ENCODE measurements at regions not wholly inside any gene's neighbourhood (a gene's known extent, or its start where the extent isn't known, plus 50 kb on each side); places are given as distances from the start of the nearest gene placed in this dataset.

DNA sequence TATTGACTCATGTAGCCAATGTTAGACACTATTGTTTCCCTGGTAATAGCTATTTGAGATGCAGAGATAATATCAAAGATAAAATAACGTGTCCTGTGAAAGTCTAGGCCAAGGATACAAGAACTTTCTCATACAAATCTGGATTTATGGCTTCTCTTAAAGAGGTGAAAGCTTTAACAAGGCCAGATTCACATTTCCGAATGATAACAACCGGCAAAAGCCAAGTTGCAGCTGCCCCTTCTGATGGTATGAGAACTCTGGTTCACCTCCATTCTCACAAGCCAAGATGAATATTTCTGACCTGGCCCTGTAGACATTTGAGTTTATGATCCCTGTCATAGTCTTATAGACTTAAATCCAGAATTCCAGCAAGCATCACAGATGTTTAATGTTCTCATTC, 230.4 kb upstream of the ZC3H12C start:
- Histone ChIP-seq H2AFZ (ENCODE audit: control insufficient read depth, low read length) (no peak overlapping the region), H4K20me1 (ENCODE audit: control insufficient read depth, extremely low read depth, insufficient read depth, low read length) (no peaks in the 10 kb centered on the region), H3K9me1 (ENCODE audit: control insufficient read depth, extremely low read depth, insufficient read depth, low read length) (no peaks in the 10 kb centered on the region), H3K4me2 (ENCODE audit: control insufficient read depth, extremely low read depth, insufficient read depth, low read depth, low read length) (no peak overlapping the region), H3K27me3 (ENCODE audit: control insufficient read depth, extremely low read depth, insufficient read depth, low read length) (no peaks in the 10 kb centered on the region), H3K27ac (ENCODE audit: control insufficient read depth, insufficient read depth, low read length) (no peak overlapping the region), H3K9ac (ENCODE audit: control insufficient read depth, extremely low read depth, insufficient read depth, low read length) (no peak overlapping the region), H3K4me1 (ENCODE audit: control insufficient read depth, extremely low read depth, insufficient read depth, low read length) (peaks cover 8% of the 10 kb centered on the region), H3K79me2 (ENCODE audit: control insufficient read depth, insufficient read depth, low read length) (no peaks in the 10 kb centered on the region), H3K4me3 (ENCODE audit: control insufficient read depth in 2 of 3, extremely low read depth in 1 of 3, insufficient read depth in 2 of 3, low read depth in 1 of 3, low read length in 3 of 3) (no peak overlapping the region), H3K9me3 (ENCODE audit: control insufficient read depth, low read depth, low read length) (no peaks in the 10 kb centered on the region), H3K36me3 (ENCODE audit: control insufficient read depth in 2 of 2, extremely low read depth in 1 of 2, insufficient read depth in 2 of 2, low read length in 2 of 2) (no peaks in the 10 kb centered on the region)
- dilution Hi-C loops (cut with MboI; ENCODE audit: extremely low pct_ligation_motif_present, low sequenced_read_pairs), result no loop called here
- DNase-seq (ENCODE audit: low read depth, low spot score) (no peak), FAIRE-seq (no peak)
- no peak for TF ChIP-seq EZH2 (IDR thresholded peaks at IDR 0.05; ENCODE audit: low read length)
- TF ChIP-seq, protein P1, sequence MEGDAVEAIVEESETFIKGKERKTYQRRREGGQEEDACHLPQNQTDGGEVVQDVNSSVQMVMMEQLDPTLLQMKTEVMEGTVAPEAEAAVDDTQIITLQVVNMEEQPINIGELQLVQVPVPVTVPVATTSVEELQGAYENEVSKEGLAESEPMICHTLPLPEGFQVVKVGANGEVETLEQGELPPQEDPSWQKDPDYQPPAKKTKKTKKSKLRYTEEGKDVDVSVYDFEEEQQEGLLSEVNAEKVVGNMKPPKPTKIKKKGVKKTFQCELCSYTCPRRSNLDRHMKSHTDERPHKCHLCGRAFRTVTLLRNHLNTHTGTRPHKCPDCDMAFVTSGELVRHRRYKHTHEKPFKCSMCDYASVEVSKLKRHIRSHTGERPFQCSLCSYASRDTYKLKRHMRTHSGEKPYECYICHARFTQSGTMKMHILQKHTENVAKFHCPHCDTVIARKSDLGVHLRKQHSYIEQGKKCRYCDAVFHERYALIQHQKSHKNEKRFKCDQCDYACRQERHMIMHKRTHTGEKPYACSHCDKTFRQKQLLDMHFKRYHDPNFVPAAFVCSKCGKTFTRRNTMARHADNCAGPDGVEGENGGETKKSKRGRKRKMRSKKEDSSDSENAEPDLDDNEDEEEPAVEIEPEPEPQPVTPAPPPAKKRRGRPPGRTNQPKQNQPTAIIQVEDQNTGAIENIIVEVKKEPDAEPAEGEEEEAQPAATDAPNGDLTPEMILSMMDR (optimal IDR thresholded peaks at IDR 0.05 in 1 of 3, IDR thresholded peaks at IDR 0.05 in 1 of 3, conservative IDR thresholded peaks at IDR 0.05 in 1 of 3; ENCODE audit: extremely low read depth in 1 of 3, insufficient read depth in 2 of 3, low read length in 3 of 3), result no peak

DNA sequence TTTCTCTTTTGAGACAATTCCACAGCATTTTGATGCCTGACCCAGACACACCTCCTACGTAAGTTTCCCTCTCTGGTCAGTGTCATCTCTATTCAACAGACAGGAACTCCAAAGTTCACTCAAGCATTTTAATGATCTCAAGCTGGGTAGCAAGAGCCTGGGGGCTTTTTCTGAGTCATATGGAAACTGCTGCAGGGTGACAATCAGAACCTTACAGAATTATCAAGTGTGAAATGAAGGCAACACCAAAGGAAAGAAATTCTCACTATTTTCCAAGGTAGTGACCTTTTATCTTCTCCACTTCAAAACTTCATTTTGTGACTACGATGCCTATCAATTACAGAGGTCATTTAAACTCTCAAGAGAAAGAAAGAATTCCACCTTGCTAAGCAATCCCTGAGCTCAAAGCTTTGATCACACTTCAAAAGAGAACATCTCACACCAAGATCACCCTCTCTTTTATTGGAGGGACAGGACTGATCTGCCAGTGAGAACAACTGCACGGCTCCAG, 229.0 kb upstream of the ZC3H12C start:
- no peaks in the 10 kb centered on the region for H3K9me3 ChIP-seq (ENCODE audit: control insufficient read depth, low read depth, low read length)
- dilution Hi-C loops (cut with MboI; ENCODE audit: extremely low pct_ligation_motif_present, low sequenced_read_pairs), result no loop called here
- no peak overlapping the region for H2AFZ ChIP-seq (ENCODE audit: control insufficient read depth, low read length)
- no peaks in the 10 kb centered on the region for H4K20me1 ChIP-seq (ENCODE audit: control insufficient read depth, extremely low read depth, insufficient read depth, low read length)
- TF ChIP-seq EZH2 (IDR thresholded peaks at IDR 0.05; ENCODE audit: low read length), result no peak
- TF ChIP-seq, protein P1 (optimal IDR thresholded peaks at IDR 0.05 in 1 of 3, IDR thresholded peaks at IDR 0.05 in 1 of 3, conservative IDR thresholded peaks at IDR 0.05 in 1 of 3; ENCODE audit: extremely low read depth in 1 of 3, insufficient read depth in 2 of 3, low read length in 3 of 3), result no peak
- no peaks in the 10 kb centered on the region for H3K36me3 ChIP-seq (ENCODE audit: control insufficient read depth in 2 of 2, extremely low read depth in 1 of 2, insufficient read depth in 2 of 2, low read length in 2 of 2)
- H3K4me2 ChIP-seq (ENCODE audit: control insufficient read depth, extremely low read depth, insufficient read depth, low read depth, low read length), result no peak overlapping the region
- H3K4me1 ChIP-seq (ENCODE audit: control insufficient read depth, extremely low read depth, insufficient read depth, low read length), result peaks cover 8% of the 10 kb centered on the region
- no peak overlapping the region for H3K27ac ChIP-seq (ENCODE audit: control insufficient read depth, insufficient read depth, low read length)
- H3K79me2 ChIP-seq (ENCODE audit: control insufficient read depth, insufficient read depth, low read length), result no peaks in the 10 kb centered on the region
- no peak overlapping the region for H3K4me3 ChIP-seq (ENCODE audit: control insufficient read depth in 2 of 3, extremely low read depth in 1 of 3, insufficient read depth in 2 of 3, low read depth in 1 of 3, low read length in 3 of 3)
- DNase-seq (ENCODE audit: low read depth, low spot score) (no peak), FAIRE-seq (no peak)
- no peaks in the 10 kb centered on the region for H3K9me1 ChIP-seq (ENCODE audit: control insufficient read depth, extremely low read depth, insufficient read depth, low read length)
- no peaks in the 10 kb centered on the region for H3K27me3 ChIP-seq (ENCODE audit: control insufficient read depth, extremely low read depth, insufficient read depth, low read length)
- H3K9ac ChIP-seq (ENCODE audit: control insufficient read depth, extremely low read depth, insufficient read depth, low read length), result no peak overlapping the region
